Activated CD8-positive, alpha-beta memory T cell treated with anti-CD3 and anti-CD28 coated beads for 36 hours (primary cell): ENCODE measurements at regions not wholly inside any gene's neighbourhood (a gene's known extent, or its start where the extent isn't known, plus 50 kb on each side); places are given as distances from the start of the nearest gene placed in this dataset.
"Not testable (repeated sequence)": the region's sequence is repeated elsewhere in the genome, so short reads cannot be mapped to it uniquely, and the experiment has no call there.

Experiments used
- CTCF ChIA-PET: fragments of 350-600 bp; sonication (Branson Sonifier 250); formaldehyde crosslinking; loops from one replicate; lab custom pipeline; 2021; ENCODE audit warnings: antibody characterized with exemption; lab: Charles Lee
- POLR2A ChIA-PET: fragments of 350-600 bp; sonication (Branson Sonifier 250); formaldehyde crosslinking; loops from one replicate; lab custom pipeline; 2021; ENCODE audit warnings: antibody characterized with exemption; lab: Charles Lee

DNA sequence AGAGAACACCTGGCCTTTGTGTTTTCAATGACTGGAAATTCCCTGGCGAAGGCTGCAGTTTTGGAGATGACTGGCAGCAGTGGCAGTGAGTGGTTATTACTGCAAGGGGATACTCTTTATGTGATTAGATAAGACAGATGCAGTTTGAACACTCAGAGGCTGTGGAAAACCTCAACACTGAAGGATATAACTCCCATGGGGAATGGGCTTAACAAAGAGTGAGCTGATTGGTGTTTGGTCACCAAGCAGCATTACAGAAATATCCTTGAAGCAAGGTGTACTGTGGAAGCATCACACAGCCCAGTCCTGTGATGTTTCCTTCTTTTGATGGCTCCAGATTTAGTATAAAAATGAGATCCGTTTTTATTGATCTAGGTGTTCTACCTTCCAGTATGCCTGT is 490.7 kb upstream of the PTPRD start:
- CTCF ChIA-PET, result interaction anchor here (0.7 kb wide), 1 partner anchor 51 kb away, joined by 3 read pairs; no protein-coding TSS in a partner anchor

GRCh38 chr9:11107196-11107595 is 494.4 kb upstream of the PTPRD start:
- ChIA-PET POLR2A (no interaction called here), CTCF (no interaction called here)

More for the DNA sequence above, 490.7 kb upstream of the PTPRD start:
- POLR2A ChIA-PET, result no interaction called here

DNA sequence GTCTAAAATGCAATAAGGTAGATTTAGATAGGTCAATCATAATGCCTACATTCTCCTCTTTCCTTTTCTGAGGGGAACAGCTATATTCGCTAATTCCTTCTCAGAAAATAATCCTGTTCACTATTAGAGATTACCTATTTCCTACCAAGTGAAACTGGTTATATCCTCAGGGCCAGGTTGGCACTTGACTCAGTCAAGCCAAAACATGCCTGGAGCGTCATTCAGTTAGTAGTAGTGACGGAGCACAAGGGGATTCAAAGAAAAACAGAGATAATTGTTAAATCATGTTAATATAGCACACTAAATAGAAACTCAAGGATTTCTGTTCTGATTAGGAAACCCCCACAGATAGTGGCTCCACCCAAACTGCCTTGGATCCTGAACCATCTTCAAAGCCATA is 515.4 kb upstream of the PTPRD start:
- CTCF ChIA-PET, result no interaction called here
- POLR2A ChIA-PET, result no interaction called here

DNA sequence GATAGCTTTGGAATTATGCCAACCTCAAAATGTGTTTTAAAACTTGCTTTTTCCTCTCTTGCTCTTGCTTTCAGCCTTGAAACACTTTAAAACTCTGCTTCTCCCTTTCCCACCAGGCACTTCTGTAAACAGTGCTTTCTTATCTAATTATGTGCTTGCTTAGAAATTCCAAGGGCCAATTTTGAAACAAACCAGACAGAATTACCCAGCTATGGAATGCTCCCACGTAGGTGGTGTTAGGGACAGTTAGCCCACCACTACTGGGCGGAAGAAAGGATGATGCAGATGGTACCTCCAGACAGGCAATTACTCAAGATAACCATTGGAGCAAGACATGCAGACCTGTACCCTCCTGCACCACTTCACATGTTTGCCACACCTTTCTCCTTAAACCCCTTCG is 523.0 kb upstream of the PTPRD start:
- ChIA-PET POLR2A (no interaction called here), CTCF (no interaction called here)

- ChIA-PET POLR2A (no interaction called here), CTCF (no interaction called here)
Measured at GRCh38 chr9:11141357-11141756, 528.6 kb upstream of the PTPRD start.

- POLR2A ChIA-PET, result no interaction called here
- CTCF ChIA-PET, result interaction anchor here (0.6 kb wide), 1 partner anchor 1200 kb away, joined by 3 read pairs; no protein-coding TSS in a partner anchor
Measured at GRCh38 chr9:11142965-11143738, 530.4 kb upstream of the PTPRD start.

GRCh38 chr9:11144746-11145145 is 531.9 kb upstream of the PTPRD start:
- ChIA-PET POLR2A (no interaction called here), CTCF (no interaction called here)

GRCh38 chr9:11148189-11148588 is 535.4 kb upstream of the PTPRD start:
- ChIA-PET CTCF (no interaction called here), POLR2A (no interaction called here)

DNA sequence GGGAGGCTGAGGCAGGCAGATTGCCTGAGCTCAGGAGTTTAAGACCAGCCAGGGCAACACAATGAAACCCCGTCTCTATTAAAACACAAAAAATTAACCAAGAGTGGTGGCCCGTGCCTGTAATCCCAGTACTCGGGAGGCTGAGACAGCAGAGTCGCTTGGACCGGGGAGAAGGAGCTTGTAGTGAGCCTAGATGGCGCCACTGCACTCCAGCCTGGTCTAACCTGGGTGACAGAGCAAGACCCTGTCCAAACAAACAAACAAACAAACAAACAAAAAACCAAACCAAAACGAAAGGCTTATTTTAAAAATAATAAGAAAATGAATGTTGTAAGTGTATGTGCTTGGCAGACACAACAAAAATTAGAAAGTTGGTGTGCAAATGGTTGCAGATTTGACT is 536.3 kb upstream of the PTPRD start:
- POLR2A ChIA-PET, result no interaction called here
- CTCF ChIA-PET, result no interaction called here

DNA sequence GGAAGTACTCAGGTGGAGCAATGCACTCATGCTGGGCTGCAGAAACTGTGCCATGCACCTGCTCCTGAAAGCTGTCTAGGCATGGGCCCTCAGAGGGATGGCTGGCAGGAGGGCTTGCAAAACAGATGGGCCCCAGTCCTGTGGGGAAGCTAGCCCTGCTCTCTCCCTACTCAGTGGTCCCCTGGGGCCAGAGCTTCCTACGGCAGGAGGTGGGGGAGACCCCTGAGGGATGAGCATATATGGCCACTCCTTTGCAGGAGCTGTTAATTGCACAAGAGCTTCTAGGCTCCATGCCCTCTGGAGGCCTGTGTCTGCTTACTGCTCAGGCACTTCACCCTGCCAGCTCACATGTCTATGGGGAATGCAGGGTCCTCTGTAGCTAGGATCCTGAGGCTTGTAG is 545.3 kb upstream of the PTPRD start:
- ChIA-PET CTCF (no interaction called here), POLR2A (no interaction called here)

DNA sequence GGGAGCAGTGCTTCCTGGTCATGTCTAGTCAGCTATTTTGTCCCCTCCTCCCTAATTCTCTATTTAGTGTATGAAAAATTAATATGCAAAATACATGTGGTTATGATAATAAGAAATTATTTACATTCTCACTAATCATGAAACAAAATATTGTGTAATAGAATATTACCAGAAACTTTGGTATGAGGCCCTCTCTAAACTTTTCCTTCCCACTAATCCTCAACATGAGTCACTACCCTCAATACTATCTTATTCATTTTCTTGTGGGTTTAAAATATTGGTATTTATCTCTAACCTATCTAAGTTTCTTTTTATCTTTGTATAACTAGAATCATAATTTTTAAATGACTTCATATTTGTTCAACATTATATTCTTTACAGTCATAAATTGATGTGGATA is 545.9 kb upstream of the PTPRD start:
- ChIA-PET CTCF (no interaction called here), POLR2A (no interaction called here)

DNA sequence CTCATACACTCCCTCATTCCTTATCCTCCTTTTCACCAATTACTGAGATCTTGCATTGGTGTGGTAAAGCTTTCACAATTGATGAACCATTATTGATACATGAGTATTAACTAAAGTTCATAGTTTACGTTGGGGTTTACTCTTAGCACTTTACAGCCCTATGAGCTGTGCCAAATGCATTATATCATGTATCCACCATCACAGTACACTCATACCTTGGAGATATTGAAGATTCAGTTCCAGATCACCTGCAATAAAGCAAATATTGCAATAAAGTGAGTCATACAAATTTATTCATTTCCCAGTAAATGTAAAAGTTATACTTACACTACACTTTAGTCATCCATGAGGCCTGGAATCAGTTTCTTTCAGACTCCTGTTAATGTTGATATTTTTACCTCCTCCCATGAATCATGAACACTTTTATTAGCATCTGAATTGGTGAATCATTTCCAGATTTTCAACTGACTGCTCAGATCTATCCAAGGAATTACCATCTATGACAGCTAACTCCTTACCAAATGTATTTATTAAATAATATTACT is 546.6 kb upstream of the PTPRD start:
- CTCF ChIA-PET, result no interaction called here
- POLR2A ChIA-PET, result no interaction called here

- ChIA-PET POLR2A (no interaction called here), CTCF (no interaction called here)
Measured at GRCh38 chr9:11163843-11164242, 551.0 kb upstream of the PTPRD start.

DNA sequence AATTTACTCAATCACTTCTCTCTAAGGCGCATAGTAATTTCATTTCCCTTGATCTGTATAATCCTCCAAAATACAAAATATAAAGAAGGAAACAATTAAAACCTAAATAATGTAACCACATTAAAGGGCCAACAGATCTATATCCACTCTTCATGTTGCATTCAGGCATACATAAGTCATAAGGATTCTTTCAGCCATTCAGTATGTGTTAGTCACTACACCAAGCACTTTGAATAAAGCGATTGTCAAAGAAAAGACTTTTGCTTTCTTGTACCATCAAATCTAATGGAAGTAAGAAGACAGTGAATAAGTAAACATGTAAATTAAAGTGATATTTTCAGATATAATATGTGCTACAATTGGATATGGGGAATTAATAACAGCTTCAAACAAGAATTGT is 569.2 kb upstream of the PTPRD start:
- ChIA-PET POLR2A (no interaction called here), CTCF (no interaction called here)

- ChIA-PET CTCF (no interaction called here), POLR2A (no interaction called here)
Measured at GRCh38 chr9:11190719-11191118, 577.9 kb upstream of the PTPRD start.

- POLR2A ChIA-PET, result no interaction called here
- CTCF ChIA-PET, result no interaction called here
Measured at GRCh38 chr9:11192993-11193392, 580.2 kb upstream of the PTPRD start.

GRCh38 chr9:11194246-11194645 is 581.4 kb upstream of the PTPRD start:
- POLR2A ChIA-PET, result no interaction called here
- CTCF ChIA-PET, result no interaction called here

DNA sequence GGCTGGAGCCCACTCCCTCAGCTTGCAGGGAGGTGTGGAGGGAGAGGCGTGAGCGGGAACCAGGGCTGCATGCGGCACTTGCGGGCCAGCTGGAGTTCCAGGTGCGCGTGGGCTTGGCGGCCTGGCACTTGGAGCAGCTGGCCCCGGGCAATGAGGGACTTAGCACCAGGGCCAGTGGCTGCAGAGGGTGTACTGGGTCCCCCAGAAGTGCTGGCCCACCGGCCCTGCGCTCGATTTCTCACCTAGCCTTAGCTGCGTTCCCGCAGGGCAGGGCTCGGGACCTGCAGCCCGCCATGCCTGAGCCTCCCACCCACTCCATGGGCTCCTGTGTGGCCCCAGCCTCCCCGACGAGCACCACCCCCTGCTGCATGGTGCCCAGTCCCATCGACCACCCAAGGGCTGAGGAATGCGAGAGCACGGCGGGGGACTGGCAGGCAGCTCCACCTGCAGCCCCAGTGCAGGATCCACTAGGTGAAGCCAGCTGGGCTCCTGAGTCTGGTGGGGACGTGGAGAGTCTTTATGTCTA is 584.1 kb upstream of the PTPRD start:
- POLR2A ChIA-PET, CTCF ChIA-PET: not testable (repeated sequence)

DNA sequence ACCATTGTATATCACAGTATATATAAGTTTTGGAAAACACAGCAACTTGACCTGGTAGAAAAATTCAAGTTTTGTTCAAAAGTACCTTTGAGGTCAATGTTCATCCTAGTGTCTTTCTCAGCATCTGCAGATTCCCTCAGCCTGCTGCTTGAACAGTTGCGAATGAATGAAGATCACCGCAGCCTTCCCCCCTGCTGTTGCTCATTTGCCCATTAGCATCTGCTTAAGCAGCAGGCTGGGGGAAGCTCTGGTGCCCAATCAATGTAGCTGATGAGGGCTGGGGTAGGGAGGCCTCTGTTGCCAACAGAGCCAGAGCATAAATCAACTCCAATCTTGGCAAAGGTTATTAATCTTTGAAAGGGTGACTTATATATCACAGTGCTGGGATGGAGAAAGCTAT is 586.5 kb upstream of the PTPRD start:
- ChIA-PET POLR2A (no interaction called here), CTCF (no interaction called here)

- ChIA-PET POLR2A (no interaction called here), CTCF (no interaction called here)
Measured at GRCh38 chr9:11204521-11204920, 591.7 kb upstream of the PTPRD start.

GRCh38 chr9:11206925-11207324 is 594.1 kb upstream of the PTPRD start:
- POLR2A ChIA-PET, result no interaction called here

More at GRCh38 chr9:11206925-11207324, 594.1 kb upstream of the PTPRD start:
- CTCF ChIA-PET, result no interaction called here
